ENCODE measurements at regions not wholly inside any gene's neighbourhood (a gene's known extent, or its start where the extent isn't known, plus 50 kb on each side); places are given as distances from the start of the nearest gene placed in this dataset.
A peak's percentile ranks its signal among the peaks of the same experiment; 100 is the strongest.

DNA sequence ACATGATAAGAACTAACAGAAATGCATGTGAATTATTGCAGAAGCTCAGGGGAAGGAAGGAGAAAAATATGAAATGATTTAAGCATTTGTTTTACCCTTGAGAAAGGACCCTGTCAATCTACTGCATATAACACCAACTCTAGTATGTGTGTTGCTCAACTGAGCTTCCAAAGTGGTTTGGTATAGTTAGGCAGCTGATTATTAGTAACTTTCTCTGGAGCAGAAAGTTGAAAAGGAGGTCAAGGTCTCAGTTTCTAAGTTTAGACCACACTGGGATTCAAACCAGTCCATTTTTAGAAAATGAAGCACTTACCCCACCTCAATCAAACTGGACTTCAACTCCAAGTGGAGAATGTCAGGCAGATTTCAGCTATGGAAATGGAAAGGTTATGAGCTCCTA lies 123.3 kb upstream of the CDC42EP3 start:
- DNase-seq (ENCODE audit: low read depth) = no peak
- TF ChIP-seq, protein P1, sequence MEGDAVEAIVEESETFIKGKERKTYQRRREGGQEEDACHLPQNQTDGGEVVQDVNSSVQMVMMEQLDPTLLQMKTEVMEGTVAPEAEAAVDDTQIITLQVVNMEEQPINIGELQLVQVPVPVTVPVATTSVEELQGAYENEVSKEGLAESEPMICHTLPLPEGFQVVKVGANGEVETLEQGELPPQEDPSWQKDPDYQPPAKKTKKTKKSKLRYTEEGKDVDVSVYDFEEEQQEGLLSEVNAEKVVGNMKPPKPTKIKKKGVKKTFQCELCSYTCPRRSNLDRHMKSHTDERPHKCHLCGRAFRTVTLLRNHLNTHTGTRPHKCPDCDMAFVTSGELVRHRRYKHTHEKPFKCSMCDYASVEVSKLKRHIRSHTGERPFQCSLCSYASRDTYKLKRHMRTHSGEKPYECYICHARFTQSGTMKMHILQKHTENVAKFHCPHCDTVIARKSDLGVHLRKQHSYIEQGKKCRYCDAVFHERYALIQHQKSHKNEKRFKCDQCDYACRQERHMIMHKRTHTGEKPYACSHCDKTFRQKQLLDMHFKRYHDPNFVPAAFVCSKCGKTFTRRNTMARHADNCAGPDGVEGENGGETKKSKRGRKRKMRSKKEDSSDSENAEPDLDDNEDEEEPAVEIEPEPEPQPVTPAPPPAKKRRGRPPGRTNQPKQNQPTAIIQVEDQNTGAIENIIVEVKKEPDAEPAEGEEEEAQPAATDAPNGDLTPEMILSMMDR (IDR thresholded peaks at IDR 0.05; ENCODE audit: insufficient read depth, low read depth, low read length, missing control alignments) = no peak
- no peak overlapping the region for H3K4me3 ChIP-seq (ENCODE audit: low read depth, low read length)

DNA sequence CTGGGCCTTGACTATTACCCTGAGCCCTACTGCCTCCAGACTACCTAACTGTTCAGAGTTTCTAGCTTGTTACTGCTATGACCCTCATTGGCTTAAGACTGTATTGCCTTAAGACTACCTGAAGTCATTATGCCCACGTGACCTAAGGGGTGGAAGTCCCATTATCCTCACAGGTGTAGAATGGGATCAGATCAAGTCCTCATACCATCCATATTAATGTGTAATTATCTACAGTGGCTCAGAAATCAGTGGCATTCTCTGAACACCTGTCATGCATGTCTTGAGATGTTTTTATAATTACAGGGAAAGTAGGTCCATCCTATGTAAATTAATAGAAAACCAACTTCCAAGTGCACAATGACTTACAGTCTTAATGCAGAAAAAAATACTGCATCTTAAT lies 124.0 kb upstream of the CDC42EP3 start:
- TF ChIP-seq, protein P1 (IDR thresholded peaks at IDR 0.05; ENCODE audit: insufficient read depth, low read depth, low read length, missing control alignments) = no peak
- no peak overlapping the region for H3K4me3 ChIP-seq (ENCODE audit: low read depth, low read length)
- DNase-seq (ENCODE audit: low read depth) = no peak

DNA sequence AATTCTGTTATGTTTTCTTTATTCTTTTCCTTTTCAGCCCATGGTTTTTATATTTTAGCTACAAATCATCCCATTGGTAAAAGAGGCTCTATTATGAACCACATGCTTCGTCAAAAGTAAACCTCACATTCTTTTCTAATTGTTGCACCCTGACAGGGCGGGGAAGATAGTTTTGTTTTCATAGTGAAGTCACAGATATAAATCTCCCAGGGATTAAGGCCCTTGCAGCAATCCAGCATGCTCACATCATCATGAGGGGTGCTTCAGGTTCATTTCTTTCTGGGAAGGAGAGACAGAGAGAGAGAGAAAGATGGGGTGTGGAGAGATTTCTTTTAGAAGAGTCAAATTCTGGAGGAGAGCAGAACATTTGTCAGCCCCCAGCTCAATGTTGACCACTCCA lies 124.5 kb upstream of the CDC42EP3 start:
- TF ChIP-seq, protein P1 (IDR thresholded peaks at IDR 0.05; ENCODE audit: insufficient read depth, low read depth, low read length, missing control alignments) = no peak
- DNase-seq (ENCODE audit: low read depth) = no peak
- no peak overlapping the region for H3K4me3 ChIP-seq (ENCODE audit: low read depth, low read length)

DNA sequence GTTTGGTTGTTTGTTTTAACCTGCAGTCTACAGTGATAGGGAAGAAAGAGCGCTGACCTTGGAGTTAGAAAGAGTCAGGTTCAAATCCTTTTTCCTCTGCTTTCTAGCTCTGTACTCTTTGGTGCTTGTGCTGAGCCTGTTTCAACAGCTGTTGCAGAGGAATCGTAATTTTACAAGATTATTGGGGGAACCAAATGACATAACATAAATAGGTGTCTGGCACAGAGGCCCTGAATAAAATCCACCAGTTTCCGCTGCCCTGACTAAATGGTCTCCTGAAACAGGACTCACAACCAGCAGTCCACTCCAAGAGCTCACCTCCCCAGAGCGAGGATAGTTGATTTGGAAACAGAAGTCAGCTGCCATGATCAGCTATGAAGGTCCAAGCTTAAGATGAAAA lies 125.0 kb upstream of the CDC42EP3 start:
- no peak for DNase-seq (ENCODE audit: low read depth)
- no peak overlapping the region for H3K4me3 ChIP-seq (ENCODE audit: low read depth, low read length)
- TF ChIP-seq, protein P1 (IDR thresholded peaks at IDR 0.05; ENCODE audit: insufficient read depth, low read depth, low read length, missing control alignments) = no peak

DNA sequence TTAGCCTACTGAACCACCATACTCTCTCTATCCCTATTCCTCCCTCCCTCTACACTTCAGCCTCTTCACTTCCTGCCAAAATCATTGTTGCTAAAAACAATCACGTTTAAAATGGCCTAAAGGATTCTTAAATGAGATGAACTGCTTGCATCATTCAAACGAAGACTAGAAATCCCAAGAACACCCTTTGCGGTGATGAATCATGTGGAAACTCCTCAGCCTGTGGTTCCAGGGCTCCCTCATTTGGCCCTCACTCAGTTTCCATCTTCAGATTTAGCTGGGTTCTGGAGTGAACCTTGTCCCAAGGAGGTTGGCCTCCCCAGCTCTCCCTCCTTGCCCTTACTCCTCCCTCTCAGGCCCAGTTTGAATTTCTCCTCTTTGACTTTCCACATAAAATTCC lies 125.6 kb upstream of the CDC42EP3 start:
- no peak overlapping the region for H3K4me3 ChIP-seq (ENCODE audit: low read depth, low read length)
- TF ChIP-seq, protein P1 (IDR thresholded peaks at IDR 0.05; ENCODE audit: insufficient read depth, low read depth, low read length, missing control alignments) = no peak
- DNase-seq (ENCODE audit: low read depth) = no peak

DNA sequence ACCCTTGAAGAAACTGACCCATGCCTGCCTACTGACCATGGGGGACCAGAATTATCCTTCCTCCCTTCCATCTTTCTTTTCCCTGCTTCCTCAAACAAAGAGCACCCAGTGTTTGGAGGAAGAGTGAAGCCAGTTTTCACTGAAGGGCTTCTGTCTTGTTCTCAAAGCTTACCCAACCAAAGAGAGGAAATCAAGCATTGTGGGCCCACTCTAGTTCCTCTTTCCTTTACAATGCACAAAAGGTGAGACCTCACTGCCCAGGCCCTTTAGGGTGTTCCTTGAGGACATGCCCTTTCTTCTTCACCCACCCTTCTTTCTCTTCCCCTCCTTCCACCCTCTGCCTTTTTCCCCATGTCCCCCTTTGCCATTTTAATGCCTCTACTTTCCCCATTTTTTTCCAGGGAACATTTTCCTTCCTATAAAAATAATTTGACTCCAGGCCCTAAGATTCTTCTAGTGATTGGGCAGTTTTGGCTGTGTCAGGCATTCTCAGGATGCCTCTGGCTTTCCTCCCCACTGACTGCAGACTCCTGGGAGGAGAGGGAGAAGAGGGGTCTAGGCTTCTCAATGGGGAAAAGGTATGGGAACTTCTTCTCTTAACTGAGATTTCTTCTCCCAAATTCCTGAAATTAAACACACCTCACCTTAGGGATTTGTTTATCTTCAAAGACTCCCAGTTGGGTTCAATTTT lies 126.6 kb upstream of the RMDN2 start:
- DNase-seq (ENCODE audit: low read depth) = peak; percentile 23
- TF ChIP-seq, protein P1 (IDR thresholded peaks at IDR 0.05; ENCODE audit: insufficient read depth, low read depth, low read length, missing control alignments) = no peak
- H3K4me3 ChIP-seq (ENCODE audit: low read depth, low read length) = no peak overlapping the region

Data from GM12865 (cell line).